PC-9 (cell line): ENCODE measurements at regions not wholly inside any gene's neighbourhood (a gene's known extent, or its start where the extent isn't known, plus 50 kb on each side); places are given as distances from the start of the nearest gene placed in this dataset.

Source experiments
- BruUV-seq: library from RNA; stranded (reverse); fragments of 400-500 nt; replicated peaks from 2 replicates; lab custom pipeline; 2021; lab: Mats Ljungman, UMichigan
- CTCF ChIA-PET: fragments of 300-600 bp; sonication (Branson Sonifier 250); formaldehyde crosslinking; loops from one replicate; lab custom pipeline; 2022; ENCODE audit warnings: antibody characterized with exemption; lab: Charles Lee
- POLR2A ChIA-PET: fragments of 300-600 bp; sonication (Branson Sonifier 250); formaldehyde crosslinking; loops from one replicate; lab custom pipeline; 2022; ENCODE audit warnings: antibody characterized with exemption; ENCODE audit not compliant: unreplicated experiment; lab: Charles Lee
- DNase-seq, 2 experiments: peaks; one replicate each; pipeline versions ENCODE4 v3.0.0 to v3.0.0-alpha.2; 2015 to 2022; ENCODE audit warnings: mixed read lengths in 1 of 2
- H2AFZ ChIP-seq: fragments of 200-600 bp; sonication (generic); 2 replicates; pipeline ENCODE4 v1.8.1; 2017; ENCODE audit warnings: antibody characterized with exemption
- H3F3A ChIP-seq: fragments of 200-600 bp; sonication (generic); 2 replicates; pipeline ENCODE4 v1.8.1; 2017; ENCODE audit warnings: antibody characterized with exemption, mild to moderate bottlenecking, low read depth; ENCODE audit not compliant: insufficient read depth
- H3K27ac ChIP-seq: fragments of 200-600 bp; sonication (generic); 2 replicates; pipeline ENCODE4 v1.6.1; 2016; ENCODE audit warnings: mixed run types
- H3K27me3 ChIP-seq: fragments of 200-600 bp; sonication (generic); 2 replicates; pipeline ENCODE4 v1.6.1; 2016; ENCODE audit warnings: low read depth, mixed run types; ENCODE audit not compliant: insufficient read depth
- H3K36me3 ChIP-seq: fragments of 200-600 bp; sonication (generic); 2 replicates; pipeline ENCODE4 v1.6.1; 2016; ENCODE audit warnings: low read depth, mixed run types
- H3K4me1 ChIP-seq: fragments of 200-600 bp; sonication (generic); replicated peaks from 2 replicates; pipeline ENCODE4 v1.6.1; 2016; ENCODE audit warnings: mixed run types; ENCODE audit not compliant: insufficient read depth
- H3K4me2 ChIP-seq: fragments of 200-600 bp; sonication (generic); 2 replicates; pipeline ENCODE4 v1.6.1; 2017; ENCODE audit warnings: mixed run types
- H3K4me3 ChIP-seq: fragments of 200-600 bp; sonication (generic); 2 replicates; pipeline ENCODE4 v1.6.1; 2016; ENCODE audit warnings: mixed run types
- H3K79me2 ChIP-seq: fragments of 200-600 bp; sonication (generic); 2 replicates; pipeline ENCODE4 v1.6.1; 2017; ENCODE audit warnings: low read depth, mixed run types
- H3K9me2 ChIP-seq: fragments of 200-600 bp; sonication (generic); 2 replicates; pipeline ENCODE4 v1.8.1; 2017; ENCODE audit warnings: mild to moderate bottlenecking; ENCODE audit not compliant: insufficient read depth
- H3K9me3 ChIP-seq: fragments of 200-600 bp; sonication (generic); 2 replicates; pipeline ENCODE4 v1.8.1; 2016; ENCODE audit warnings: low read depth; ENCODE audit not compliant: insufficient read depth
- H4K20me1 ChIP-seq: fragments of 200-600 bp; sonication (generic); 2 replicates; pipeline ENCODE4 v1.8.1; 2017; ENCODE audit not compliant: insufficient read depth
- EZH2 ChIP-seq: fragments of 200-600 bp; sonication (generic); IDR thresholded peaks from 2 replicates; pipeline ENCODE4 v1.8.0; 2017; ENCODE audit warnings: antibody characterized with exemption, low read depth
- intact Hi-C: fragments of 100-400 bp; cut with micrococcal nuclease; formaldehyde crosslinking; loops from one replicate; pipeline ENCODE4 v1.10.0; 2022; ENCODE audit not compliant: unreplicated experiment
- TF ChIP-seq, protein P1 (sequence below): fragments of 200-600 bp; sonication (generic); conservative IDR thresholded peaks from 2 replicates; pipeline ENCODE4 v1.6.1; 2017; ENCODE audit warnings: mixed run types, antibody characterized with exemption, mild to moderate bottlenecking, moderate library complexity

DNA sequence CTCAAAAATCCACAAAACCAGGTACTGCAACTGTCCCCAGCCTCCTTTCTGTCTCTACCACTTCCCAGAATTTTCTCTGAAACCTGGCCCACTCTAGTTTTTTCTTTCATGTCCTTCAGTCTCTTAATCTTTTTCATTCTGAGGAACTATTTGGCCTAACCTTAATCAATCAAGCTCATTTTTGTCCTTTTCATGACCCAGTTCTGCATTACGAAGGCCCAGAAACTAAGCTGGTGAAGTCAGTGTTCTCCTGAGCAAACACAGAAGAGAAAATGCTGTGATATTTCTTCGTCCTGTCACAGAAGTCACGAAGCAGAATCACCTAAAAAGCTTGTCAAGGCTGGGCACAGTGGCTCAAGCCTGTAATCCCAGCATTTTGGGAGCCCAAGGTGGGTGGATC, 131.7 kb upstream of the EDNRA start:
- ChIA-PET CTCF (interaction anchor here (0.6 kb wide), 1 partner anchor 1212 kb away, joined by 3 read pairs; no protein-coding TSS in a partner anchor), POLR2A (no interaction called here)
- intact Hi-C loops, result no loop called here
- no peaks in the 10 kb centered on the region for H3K9me2 ChIP-seq
- no peaks in the 10 kb centered on the region for H3K27me3 ChIP-seq
- H3K36me3 ChIP-seq, result no peaks in the 10 kb centered on the region
- no TSS peak for BruUV-seq
- H3K4me1 ChIP-seq, result no peaks in the 10 kb centered on the region
- no peaks in the 10 kb centered on the region for H3F3A ChIP-seq
- no peak overlapping the region for H2AFZ ChIP-seq
- no peak overlapping the region for H3K4me2 ChIP-seq
- DNase-seq, result no peak
- H3K4me3 ChIP-seq, result no peak overlapping the region
- TF ChIP-seq EZH2, result no peak
- TF ChIP-seq, protein P1, sequence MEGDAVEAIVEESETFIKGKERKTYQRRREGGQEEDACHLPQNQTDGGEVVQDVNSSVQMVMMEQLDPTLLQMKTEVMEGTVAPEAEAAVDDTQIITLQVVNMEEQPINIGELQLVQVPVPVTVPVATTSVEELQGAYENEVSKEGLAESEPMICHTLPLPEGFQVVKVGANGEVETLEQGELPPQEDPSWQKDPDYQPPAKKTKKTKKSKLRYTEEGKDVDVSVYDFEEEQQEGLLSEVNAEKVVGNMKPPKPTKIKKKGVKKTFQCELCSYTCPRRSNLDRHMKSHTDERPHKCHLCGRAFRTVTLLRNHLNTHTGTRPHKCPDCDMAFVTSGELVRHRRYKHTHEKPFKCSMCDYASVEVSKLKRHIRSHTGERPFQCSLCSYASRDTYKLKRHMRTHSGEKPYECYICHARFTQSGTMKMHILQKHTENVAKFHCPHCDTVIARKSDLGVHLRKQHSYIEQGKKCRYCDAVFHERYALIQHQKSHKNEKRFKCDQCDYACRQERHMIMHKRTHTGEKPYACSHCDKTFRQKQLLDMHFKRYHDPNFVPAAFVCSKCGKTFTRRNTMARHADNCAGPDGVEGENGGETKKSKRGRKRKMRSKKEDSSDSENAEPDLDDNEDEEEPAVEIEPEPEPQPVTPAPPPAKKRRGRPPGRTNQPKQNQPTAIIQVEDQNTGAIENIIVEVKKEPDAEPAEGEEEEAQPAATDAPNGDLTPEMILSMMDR, result no peak
- H3K79me2 ChIP-seq, result no peaks in the 10 kb centered on the region
- H4K20me1 ChIP-seq, result no peaks in the 10 kb centered on the region
- H3K27ac ChIP-seq, result no peak overlapping the region
- no peaks in the 10 kb centered on the region for H3K9me3 ChIP-seq

DNA sequence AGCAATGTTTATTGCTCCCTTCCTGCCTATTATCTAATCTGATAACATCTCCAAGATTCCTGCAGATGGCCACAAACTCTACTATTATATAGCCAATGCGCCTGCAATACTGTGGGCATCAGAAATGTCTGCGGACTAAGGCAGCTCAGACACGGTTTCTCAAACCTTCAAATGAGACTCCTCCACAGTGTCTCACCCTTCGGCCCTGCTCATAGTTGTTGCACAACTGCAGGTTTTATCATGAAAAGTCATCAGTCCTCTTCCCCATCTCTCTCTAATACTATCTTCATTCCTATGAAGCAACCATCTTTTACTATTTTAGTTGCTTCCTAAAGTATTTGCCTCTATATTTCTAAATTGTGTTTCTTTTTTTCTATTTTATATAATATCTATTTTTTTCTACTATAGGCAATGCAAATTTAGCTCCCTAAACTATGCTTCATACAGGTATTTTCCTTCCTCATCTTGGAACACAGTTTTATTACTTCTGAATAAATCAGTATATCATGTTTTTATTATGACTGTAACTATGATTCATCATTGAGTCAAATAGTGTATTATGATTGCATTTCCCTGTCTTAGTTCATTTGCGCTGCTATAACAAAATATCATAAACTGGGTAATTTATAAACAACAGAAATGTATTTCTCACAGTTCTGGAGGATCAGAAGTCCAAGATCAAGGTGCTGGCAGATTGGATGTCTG, 129.7 kb upstream of the EDNRA start:
- Histone ChIP-seq H2AFZ (no peak overlapping the region), H3K79me2 (no peaks in the 10 kb centered on the region), H3K4me3 (no peak overlapping the region), H3K4me1 (no peaks in the 10 kb centered on the region), H3K36me3 (no peaks in the 10 kb centered on the region), H3K27ac (no peak overlapping the region), H3K9me2 (no peaks in the 10 kb centered on the region), H3K9me3 (no peaks in the 10 kb centered on the region), H3F3A (no peaks in the 10 kb centered on the region), H3K27me3 (no peaks in the 10 kb centered on the region), H4K20me1 (no peaks in the 10 kb centered on the region), H3K4me2 (no peak overlapping the region)
- ChIA-PET POLR2A (no interaction called here), CTCF (no interaction called here)
- TF ChIP-seq EZH2, result no peak
- TF ChIP-seq, protein P1, result no peak
- BruUV-seq, result no TSS peak
- DNase-seq, result no peak
- intact Hi-C loops, result no loop called here

DNA sequence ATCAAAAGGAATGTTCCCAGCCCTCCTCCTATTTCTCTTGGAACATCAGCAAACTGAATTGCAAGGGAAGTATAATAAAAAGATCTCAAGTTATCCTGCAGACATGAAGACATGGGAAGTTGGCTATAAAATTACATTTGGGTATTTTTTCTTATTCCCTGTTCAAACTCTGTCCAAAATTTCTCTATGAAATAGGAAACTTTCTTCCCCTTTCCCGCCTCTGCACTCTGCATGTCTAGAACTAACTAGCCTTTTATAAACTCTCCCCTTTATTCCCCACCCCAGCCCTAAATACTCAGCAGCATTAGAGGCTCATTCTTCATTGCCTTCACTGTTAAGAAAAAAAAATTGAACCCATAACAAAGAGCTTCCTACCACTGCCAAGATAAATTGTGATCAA, 126.7 kb upstream of the EDNRA start:
- no peak overlapping the region for H3K4me2 ChIP-seq
- no peaks in the 10 kb centered on the region for H3K4me1 ChIP-seq
- intact Hi-C loops, result no loop called here
- DNase-seq, result no peak
- H3K9me3 ChIP-seq, result no peaks in the 10 kb centered on the region
- ChIA-PET CTCF (no interaction called here), POLR2A (no interaction called here)
- H3K9me2 ChIP-seq, result no peaks in the 10 kb centered on the region
- H3K79me2 ChIP-seq, result no peaks in the 10 kb centered on the region
- H3K4me3 ChIP-seq, result no peak overlapping the region
- no peak overlapping the region for H3K27ac ChIP-seq
- H2AFZ ChIP-seq, result no peak overlapping the region
- no peaks in the 10 kb centered on the region for H4K20me1 ChIP-seq
- H3K27me3 ChIP-seq, result no peaks in the 10 kb centered on the region
- no peaks in the 10 kb centered on the region for H3F3A ChIP-seq
- BruUV-seq, result no TSS peak
- TF ChIP-seq, protein P1, result no peak
- no peak for TF ChIP-seq EZH2
- H3K36me3 ChIP-seq, result no peaks in the 10 kb centered on the region
